ENCODE measurements at regions not wholly inside any gene's neighbourhood (a gene's known extent, or its start where the extent isn't known, plus 50 kb on each side); places are given as distances from the start of the nearest gene placed in this dataset.

- ChIA-PET POLR2A (ENCODE audit: unreplicated experiment) (no interaction called here), CTCF (no interaction called here)
- H3K27me3 ChIP-seq (ENCODE audit: control insufficient read depth, insufficient read depth, low read length) = peaks cover 17% of the 10 kb centered on the region
- H4K91ac ChIP-seq (ENCODE audit: insufficient read depth, low read depth, low read length) = no peak overlapping the region
- TF ChIP-seq SMC3 (IDR thresholded peaks at IDR 0.05; ENCODE audit: low read depth, low read length) (no peak), CHD1 (IDR thresholded peaks at IDR 0.05; ENCODE audit: low read depth, low read length) (no peak), FOS (IDR thresholded peaks at IDR 0.05; ENCODE audit: low read depth, low read length) (no peak), BHLHE40 (IDR thresholded peaks at IDR 0.05; ENCODE audit: low read depth, low read length) (no peak), CTCF (conservative IDR thresholded peaks at IDR 0.05; ENCODE audit: low read depth, low read length) (no peak), RCOR1 (IDR thresholded peaks at IDR 0.05; ENCODE audit: insufficient replicate concordance, low read length) (no peak), POLR2A (IDR thresholded peaks at IDR 0.05; ENCODE audit: low read depth, low read length) (no peak), CEBPB (IDR thresholded peaks at IDR 0.05; ENCODE audit: low read depth, low read length) (no peak), ELK1 (IDR thresholded peaks at IDR 0.05; ENCODE audit: borderline replicate concordance, low read depth, low read length) (no peak), USF2 (IDR thresholded peaks at IDR 0.05; ENCODE audit: low read depth, low read length) (no peak), NFE2L2 (IDR thresholded peaks at IDR 0.05; ENCODE audit: low read depth, low read length) (no peak)
- no TSS peak for BruUV-seq (replicated peaks)
- H2BK20ac ChIP-seq (ENCODE audit: low read depth, low read length) = no peak overlapping the region
- no peak overlapping the region for H3K4me3 ChIP-seq (ENCODE audit: insufficient read depth, low read depth, low read length)
- no peak overlapping the region for H3K9ac ChIP-seq (ENCODE audit: low read depth, low read length)
- H3K4ac ChIP-seq (ENCODE audit: low read depth, low read length) = no peak overlapping the region
- H4K8ac ChIP-seq (ENCODE audit: low read depth in 2 of 2, low read length in 2 of 2) = no peak overlapping the region
- no peak overlapping the region for H2AK5ac ChIP-seq (ENCODE audit: low read depth, low read length)
- H3K4me1 ChIP-seq (ENCODE audit: control insufficient read depth, insufficient read depth, low read length) = no peaks in the 10 kb centered on the region
- dilution Hi-C loops (cut with HindIII; ENCODE audit: low sequenced_read_pairs, unreplicated experiment) = no loop called here
- H4K20me1 ChIP-seq (ENCODE audit: insufficient read depth, low read length) = no peaks in the 10 kb centered on the region
- H3K14ac ChIP-seq (replicated peaks; ENCODE audit: low read depth, low read length) = no peak overlapping the region
- intact Hi-C loops (cut with micrococcal nuclease) = no loop called here
- H3K56ac ChIP-seq (ENCODE audit: extremely low read depth, insufficient read depth, low read length) = no peak overlapping the region
- no peaks in the 10 kb centered on the region for H3K9me3 ChIP-seq (ENCODE audit: control insufficient read depth, insufficient read depth, low read length)
- H3K27ac ChIP-seq (ENCODE audit: insufficient read depth, low read length) = no peak overlapping the region
- in situ Hi-C loops (cut with MboI; ENCODE audit: low sequenced_read_pairs) = no loop called here
- H2AFZ ChIP-seq (replicated peaks; ENCODE audit: low read length, poor library complexity) = no peak overlapping the region
- no peak overlapping the region for H4K5ac ChIP-seq (ENCODE audit: low read depth, low read length)
- H3K18ac ChIP-seq (ENCODE audit: low read depth, low read length) = no peak overlapping the region
- no peak overlapping the region for H2AK9ac ChIP-seq (replicated peaks; ENCODE audit: low read depth, low read length, poor library complexity)
- no peaks in the 10 kb centered on the region for H3K36me3 ChIP-seq (ENCODE audit: control insufficient read depth, insufficient read depth, low read length)
- DNase-seq (no peak), ATAC-seq (ENCODE audit: low read depth) (no peak)
- H3K9me1 ChIP-seq (ENCODE audit: insufficient read depth, low read length) = no peaks in the 10 kb centered on the region; the same call in 1 of the 2 replicates
- no CpG with 5 or more reads among the region's 4 CpGs for WGBS, 2 experiments (ENCODE audit: extremely low coverage in 2 of 2, insufficient read length in 1 of 2)
- no peak overlapping the region for H2BK15ac ChIP-seq (ENCODE audit: low read depth, low read length)
- H3K4me2 ChIP-seq (ENCODE audit: low read depth, low read length) = no peak overlapping the region
- no peak overlapping the region for H3K23ac ChIP-seq (ENCODE audit: low read depth, low read length)
- no peak overlapping the region for H2BK120ac ChIP-seq (ENCODE audit: low read depth, low read length)
- no peak overlapping the region for H2BK5ac ChIP-seq (ENCODE audit: low read depth, low read length, poor library complexity, severe bottlenecking)
- H3K79me1 ChIP-seq (ENCODE audit: low read depth in 1 of 2, low read length in 2 of 2) = no peaks in the 10 kb centered on the region
Observed at GRCh38 chr3:43950775-43951174, 260.0 kb downstream of the ABHD5 start.

Measured in IMR-90 (cell line).